H1 (cell line): ENCODE measurements at regions not wholly inside any gene's neighbourhood (a gene's known extent, or its start where the extent isn't known, plus 50 kb on each side); places are given as distances from the start of the nearest gene placed in this dataset.
A peak's percentile ranks its signal among the peaks of the same experiment; 100 is the strongest.

Experiments
- CTCF ChIA-PET: fragments of 300-600 bp; sonication (Branson Sonifier 250); formaldehyde crosslinking; loops from one replicate; lab custom pipeline; 2021; ENCODE audit not compliant: partially characterized antibody; lab: Charles Lee
- POLR2A ChIA-PET: fragments of 300-600 bp; sonication (Branson Sonifier 250); formaldehyde crosslinking; loops from one replicate; lab custom pipeline; 2021; ENCODE audit warnings: inconsistent platforms; ENCODE audit not compliant: partially characterized antibody; lab: Charles Lee
- DNase-seq, 2 experiments: peaks; one replicate each; pipeline versions ENCODE4 v3.0.0 to v3.0.0-alpha.2; 2010 to 2022; ENCODE audit warnings: low spot score in 2 of 2, low read depth in 1 of 2, mixed read lengths in 1 of 2
- FAIRE-seq: peaks from 2 replicates; lab custom pipeline; 2011; peaks lifted over from hg19 to GRCh38; lab: Jason Lieb, UNC
- H2AFZ ChIP-seq: 2 replicates; pipeline ENCODE4 v1.8.1; 2012; ENCODE audit warnings: low read length, inconsistent platforms
- H2AK5ac ChIP-seq: 2 replicates; pipeline ENCODE4 v1.6.1; 2013; ENCODE audit warnings: low read depth, low read length
- H2BK120ac ChIP-seq: replicated peaks from 2 replicates; pipeline ENCODE3; 2013; ENCODE audit warnings: low read depth, low read length, inconsistent platforms
- H2BK12ac ChIP-seq: 2 replicates; pipeline ENCODE4 v1.6.1; 2013; ENCODE audit warnings: low read depth, low read length
- H2BK15ac ChIP-seq: 2 replicates; pipeline ENCODE4 v1.6.1; 2013; ENCODE audit warnings: low read length
- H2BK20ac ChIP-seq: 2 replicates; pipeline ENCODE4 v1.6.1; 2013; ENCODE audit warnings: low read length
- H2BK5ac ChIP-seq: 2 replicates; pipeline ENCODE4 v1.6.1; 2013; ENCODE audit warnings: low read depth, low read length
- H3K14ac ChIP-seq: 2 replicates; pipeline ENCODE4 v1.6.1; 2013; ENCODE audit warnings: inconsistent platforms; ENCODE audit not compliant: insufficient read length
- H3K18ac ChIP-seq: 2 replicates; pipeline ENCODE4 v1.6.1; 2013; ENCODE audit warnings: low read length; ENCODE audit errors: extremely low read depth
- H3K23ac ChIP-seq: 2 replicates; pipeline ENCODE4 v1.6.1; 2013; ENCODE audit warnings: inconsistent platforms; ENCODE audit not compliant: insufficient read length
- H3K23me2 ChIP-seq: 2 replicates; pipeline ENCODE4 v1.6.1; 2013; ENCODE audit warnings: low read depth, low read length
- H3K27ac ChIP-seq: 2 replicates; pipeline ENCODE4 v1.6.1; 2011; ENCODE audit warnings: low read depth, low read length, inconsistent platforms
- H3K27me3 ChIP-seq, 4 experiments: replicated peaks in 1 of 4; 1 replicate in 1 of 4; 2 replicates in 3 of 4; pipeline versions ENCODE4 v1.6.1 to v1.8.1; 2011 to 2013; ENCODE audit warnings: low read length in 3 of 4, mild to moderate bottlenecking in 3 of 4, inconsistent platforms in 2 of 4, mixed read lengths in 2 of 4, moderate library complexity in 1 of 4; ENCODE audit not compliant: control insufficient read depth in 3 of 4, insufficient read depth in 3 of 4; ENCODE audit errors: extremely low read depth in 1 of 4
- H3K36me3 ChIP-seq, 4 experiments: 2 replicates each; pipeline versions ENCODE4 v1.6.1 to v1.8.1; 2011 to 2013; ENCODE audit warnings: mild to moderate bottlenecking in 4 of 4, low read length in 3 of 4, moderate library complexity in 2 of 4, control low read depth in 1 of 4, inconsistent platforms in 1 of 4; ENCODE audit not compliant: insufficient read depth in 4 of 4, control insufficient read depth in 2 of 4
- H3K4ac ChIP-seq: replicated peaks from 2 replicates; pipeline ENCODE3; 2013; ENCODE audit warnings: low read length, low read depth, mixed read lengths, inconsistent platforms; ENCODE audit not compliant: insufficient read length
- H3K4me1 ChIP-seq, 4 experiments: replicated peaks in 1 of 4; 1 replicate in 1 of 4; 2 replicates in 3 of 4; pipeline versions ENCODE4 v1.6.1 to v1.8.1; 2011 to 2013; ENCODE audit warnings: low read length in 3 of 4, inconsistent platforms in 2 of 4, mixed read lengths in 1 of 4; ENCODE audit not compliant: insufficient read depth in 4 of 4, control insufficient read depth in 3 of 4
- H3K4me2 ChIP-seq, 2 experiments: 2 replicates each; pipeline versions ENCODE4 v1.6.1 to v1.8.1; 2011 to 2013; ENCODE audit warnings: low read depth in 2 of 2, low read length in 2 of 2, control low read depth in 1 of 2, inconsistent platforms in 1 of 2, mild to moderate bottlenecking in 1 of 2; ENCODE audit not compliant: insufficient read depth in 1 of 2
- H3K4me3 ChIP-seq, 4 experiments: fragments of 200-600, 300-600 bp in 1 of 4; sonication (generic), shearing (Covaris generic), sonication (Bioruptor Twin) in 1 of 4; 2 replicates each; pipeline versions ENCODE4 v1.5.1 to v1.8.1; 2011 to 2016; ENCODE audit warnings: low read length in 4 of 4, low read depth in 3 of 4, control low read depth in 2 of 4, inconsistent platforms in 2 of 4, mild to moderate bottlenecking in 2 of 4, mixed read lengths in 1 of 4, moderate library complexity in 1 of 4; ENCODE audit not compliant: insufficient read depth in 2 of 4; ENCODE audit errors: extremely low read depth in 1 of 4
- H3K56ac ChIP-seq: replicated peaks from 2 replicates; pipeline ENCODE3; 2013; ENCODE audit warnings: low read depth, mild to moderate bottlenecking, mixed read lengths, low read length, inconsistent platforms; ENCODE audit not compliant: insufficient read length
- H3K79me1 ChIP-seq: 2 replicates; pipeline ENCODE4 v1.6.1; 2013; ENCODE audit warnings: low read depth, low read length, control low read depth
- H3K79me2 ChIP-seq, 2 experiments: 2 replicates each; pipeline versions ENCODE4 v1.6.1 to v1.8.1; 2012 to 2013; ENCODE audit warnings: low read length in 2 of 2, mild to moderate bottlenecking in 2 of 2, inconsistent platforms in 1 of 2; ENCODE audit not compliant: insufficient read depth in 2 of 2, control insufficient read depth in 1 of 2
- H3K9ac ChIP-seq, 4 experiments: replicated peaks in 1 of 4; 1 replicate in 1 of 4; 2 replicates in 3 of 4; pipeline versions ENCODE4 v1.6.1 to v1.8.1; 2011 to 2013; ENCODE audit warnings: low read depth in 3 of 4, low read length in 3 of 4, control low read depth in 2 of 4, mild to moderate bottlenecking in 2 of 4, moderate library complexity in 2 of 4, inconsistent platforms in 1 of 4; ENCODE audit errors: extremely low read depth in 1 of 4
- H3K9me3 ChIP-seq, 2 experiments: 2 replicates each; pipeline versions ENCODE4 v1.6.1 to v1.8.1; 2012 to 2013; ENCODE audit warnings: mild to moderate bottlenecking in 2 of 2, moderate library complexity in 2 of 2, control low read depth in 1 of 2, inconsistent platforms in 1 of 2, low read depth in 1 of 2, low read length in 1 of 2, mixed read lengths in 1 of 2; ENCODE audit not compliant: insufficient read depth in 2 of 2
- H4K20me1 ChIP-seq, 2 experiments: replicated peaks in 1 of 2; 2 replicates each; pipeline versions ENCODE3 to v1.8.1; 2011 to 2013; ENCODE audit warnings: inconsistent platforms in 2 of 2, low read length in 2 of 2, mild to moderate bottlenecking in 1 of 2; ENCODE audit not compliant: insufficient read depth in 2 of 2, control insufficient read depth in 1 of 2
- H4K5ac ChIP-seq: 2 replicates; pipeline ENCODE4 v1.6.1; 2013; ENCODE audit warnings: low read length, low read depth, mixed read lengths, inconsistent platforms; ENCODE audit not compliant: insufficient read length
- H4K8ac ChIP-seq: 2 replicates; pipeline ENCODE4 v1.8.0; 2013; ENCODE audit warnings: mild to moderate bottlenecking, moderate library complexity, low read length, inconsistent platforms; ENCODE audit not compliant: insufficient read depth; ENCODE audit errors: extremely low read depth
- H4K91ac ChIP-seq: replicated peaks from 2 replicates; pipeline ENCODE3; 2013; ENCODE audit warnings: low read length, mixed read lengths, inconsistent platforms; ENCODE audit not compliant: insufficient read length
- ASH2L ChIP-seq: fragments of 200-600, 300-600 bp; sonication (generic); IDR thresholded peaks from one replicate; pipeline ENCODE4 v1.7.1; 2017; ENCODE audit warnings: low read length
- EGR1 ChIP-seq: IDR thresholded peaks from 2 replicates; pipeline ENCODE4 v1.6.1; 2011; ENCODE audit warnings: low read depth, low read length, borderline replicate concordance
- HDAC2 ChIP-seq, 2 experiments: fragments of 300-600 bp in 1 of 2; sonication (generic) in 1 of 2; IDR thresholded peaks; 2 replicates each; pipeline ENCODE4 v1.6.1; 2011 to 2012; ENCODE audit warnings: low read depth in 2 of 2, low read length in 2 of 2, mild to moderate bottlenecking in 2 of 2, moderate library complexity in 2 of 2, borderline replicate concordance in 1 of 2, inconsistent platforms in 1 of 2
- JUND ChIP-seq: IDR thresholded peaks from 2 replicates; pipeline ENCODE4 v1.6.1; 2011; ENCODE audit warnings: mild to moderate bottlenecking, improper control_type of control experiment, low read length
- RAD21 ChIP-seq, 2 experiments: IDR thresholded peaks in 1 of 2; conservative IDR thresholded peaks in 1 of 2; 2 replicates each; pipeline ENCODE4 v1.6.1; 2011; ENCODE audit warnings: low read depth in 2 of 2, low read length in 2 of 2, improper control_type of control experiment in 1 of 2, inconsistent platforms in 1 of 2, mild to moderate bottlenecking in 1 of 2, moderate library complexity in 1 of 2
- RBBP5 ChIP-seq: IDR thresholded peaks from 2 replicates; pipeline ENCODE4 v1.7.1; 2012; ENCODE audit warnings: low read depth, mild to moderate bottlenecking, inconsistent platforms, low read length, moderate library complexity, borderline replicate concordance
- RXRA ChIP-seq: IDR thresholded peaks from 2 replicates; pipeline ENCODE4 v1.6.1; 2011; ENCODE audit warnings: low read depth, mild to moderate bottlenecking, low read length, moderate library complexity; ENCODE audit not compliant: insufficient read depth
- SP4 ChIP-seq: IDR thresholded peaks from 2 replicates; pipeline ENCODE4 v1.6.1; 2012; ENCODE audit warnings: low read length, inconsistent platforms
- WGBS, 2 experiments: shearing (Covaris generic) in 1 of 2; methylation state at CpG; one replicate each; pipeline versions ENCODE4 v1.1.6 to v1.1.7; 2013 to 2015; ENCODE audit warnings: low lambda C conversion rate in 2 of 2, mixed read lengths in 2 of 2, inconsistent platforms in 1 of 2, low coverage in 1 of 2, missing lambda C conversion rate in 1 of 2; ENCODE audit not compliant: insufficient replicate concordance in 2 of 2, insufficient coverage in 1 of 2, insufficient read length in 1 of 2; ENCODE audit errors: extremely low coverage in 1 of 2, missing lambda C conversion rate in 1 of 2; 5-methylcytosine and 5-hydroxymethylcytosine counted together

DNA sequence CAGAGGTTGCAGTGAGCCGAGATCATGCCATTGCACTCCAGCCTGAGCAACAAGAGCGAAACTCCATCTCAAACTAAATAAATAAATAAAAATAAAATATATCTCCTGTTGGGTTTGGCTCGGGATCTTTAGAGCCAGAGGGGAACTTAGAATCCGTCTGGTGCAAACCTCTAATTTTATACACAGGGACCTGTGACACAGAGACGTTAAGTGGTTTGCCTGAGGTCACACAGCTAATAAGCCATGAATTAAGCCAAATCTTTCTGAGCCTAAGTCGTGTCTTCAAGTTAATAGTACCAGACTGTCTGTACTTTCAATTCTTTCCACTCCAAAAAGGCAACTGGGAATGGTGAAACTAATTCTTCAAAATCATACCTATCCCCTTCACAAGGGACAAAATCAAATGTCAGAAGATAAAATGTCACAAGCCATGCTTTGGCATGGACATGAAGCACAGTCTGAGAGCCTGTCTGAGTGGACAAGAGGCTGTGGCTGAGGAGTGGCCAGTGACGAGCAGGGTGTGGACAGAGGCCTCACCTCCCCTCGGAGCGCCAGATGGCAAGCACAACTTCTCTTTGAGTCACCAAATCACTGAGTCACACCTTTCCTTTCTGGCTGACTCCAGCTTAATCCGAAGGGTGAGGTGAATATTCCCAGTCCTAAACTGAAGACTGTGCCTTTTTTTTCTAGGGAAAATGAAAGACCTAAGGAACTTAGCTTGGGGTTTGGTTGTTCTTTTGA, 177.4 kb downstream of the TFAP2A start:
- no peak overlapping the region for H4K91ac ChIP-seq
- no peak overlapping the region for H2BK15ac ChIP-seq
- H3K4me2 ChIP-seq: no peak overlapping the region
- no peak overlapping the region for H2BK12ac ChIP-seq
- H3K18ac ChIP-seq: no peak overlapping the region
- no peaks in the 10 kb centered on the region for H3K27me3 ChIP-seq
- H3K4ac ChIP-seq: no peak overlapping the region
- no peak overlapping the region for H3K4me3 ChIP-seq
- H3K23ac ChIP-seq: no peak overlapping the region
- H3K27ac ChIP-seq: no peak overlapping the region
- H3K36me3 ChIP-seq: no peaks in the 10 kb centered on the region
- H2BK120ac ChIP-seq: no peak overlapping the region
- H3K56ac ChIP-seq: no peak overlapping the region
- no peak overlapping the region for H2AFZ ChIP-seq
- TF ChIP-seq JUND: no peak
- TF ChIP-seq SP4: no peak
- TF ChIP-seq HDAC2 (IDR thresholded peaks at IDR 0.05; ENCODE audit: borderline replicate concordance in 1 of 2, low read depth in 2 of 2, low read length in 2 of 2): no peak
- no peak for TF ChIP-seq EGR1
- TF ChIP-seq RAD21 (IDR thresholded peaks at IDR 0.05 in 1 of 2, conservative IDR thresholded peaks at IDR 0.05 in 1 of 2; ENCODE audit: low read depth in 2 of 2, low read length in 2 of 2): no peak
- TF ChIP-seq ASH2L: no peak
- TF ChIP-seq RXRA: no peak
- no peak for TF ChIP-seq RBBP5
- H3K9ac ChIP-seq: peak overlapping the region in 1 of 4 experiments; percentile 9; a peak in 1 of 7 replicates
- H3K4me1 ChIP-seq: no peaks in the 10 kb centered on the region
- H3K14ac ChIP-seq: no peak overlapping the region
- FAIRE-seq (no peak), DNase-seq (no peak)
- no peak overlapping the region for H4K5ac ChIP-seq
- CTCF ChIA-PET: no interaction called here
- H4K8ac ChIP-seq: no peak overlapping the region
- H2AK5ac ChIP-seq: no peak overlapping the region
- H2BK5ac ChIP-seq: no peak overlapping the region
- 84% methylated on average over 10 of the region's 10 CpGs; no CpG with 5 or more reads in 1 of the 2 experiments for WGBS, 2 experiments
- H4K20me1 ChIP-seq: no peaks in the 10 kb centered on the region
- POLR2A ChIA-PET: no interaction called here
- H3K79me1 ChIP-seq: no peaks in the 10 kb centered on the region
- no peaks in the 10 kb centered on the region for H3K79me2 ChIP-seq
- no peaks in the 10 kb centered on the region for H3K9me3 ChIP-seq
- no peak overlapping the region for H2BK20ac ChIP-seq
- H3K23me2 ChIP-seq: no peaks in the 10 kb centered on the region
